SK-N-SH (cell line): ENCODE measurements at regions not wholly inside any gene's neighbourhood (a gene's known extent, or its start where the extent isn't known, plus 50 kb on each side); places are given as distances from the start of the nearest gene placed in this dataset.

Source experiments
- CTCF ChIP-seq: fragments of 200-600 bp; sonication (generic); IDR thresholded peaks from 2 replicates; pipeline ENCODE4 v1.6.1; 2017; ENCODE audit warnings: antibody characterized with exemption, mild to moderate bottlenecking, moderate library complexity
- ELF1 ChIP-seq: IDR thresholded peaks from 2 replicates; pipeline ENCODE4 v1.4.0; 2012
- EZH2phosphoT487 ChIP-seq: fragments of 200-600 bp; sonication (generic); IDR thresholded peaks from 2 replicates; pipeline ENCODE4 v1.6.1; 2017; ENCODE audit warnings: low read depth, mixed run types, mild to moderate bottlenecking, antibody characterized with exemption, moderate library complexity, borderline replicate concordance
- FOXJ3 ChIP-seq: sonication (generic); formaldehyde crosslinking; IDR thresholded peaks from 2 replicates; pipeline ENCODE4 v1.5.1; 2020; ENCODE audit warnings: mild to moderate bottlenecking, missing genetic modification reagents
- JUND ChIP-seq: IDR thresholded peaks from 2 replicates; pipeline ENCODE4 v1.4.0; 2012
- POLR2AphosphoS5 ChIP-seq: IDR thresholded peaks from 2 replicates; pipeline ENCODE4 v1.6.1; 2012; ENCODE audit warnings: low read depth, low read length
- USF1 ChIP-seq: IDR thresholded peaks from 2 replicates; pipeline ENCODE4 v1.4.0; 2012; ENCODE audit warnings: low read depth, borderline replicate concordance
- YY1 ChIP-seq: IDR thresholded peaks from 2 replicates; pipeline ENCODE4 v1.4.0; 2012; ENCODE audit warnings: low read depth, mild to moderate bottlenecking

- TF ChIP-seq POLR2AphosphoS5 (no peak), JUND (no peak), FOXJ3 (CRISPR knock-in tag) (no peak), EZH2phosphoT487 (no peak), CTCF (no peak), YY1 (no peak), ELF1 (no peak), USF1 (no peak)
Observed at GRCh38 chr12:67525617-67525884, 123.0 kb upstream of the DYRK2 start.
